Epidermal melanocyte (primary cell): ENCODE measurements at regions not wholly inside any gene's neighbourhood (a gene's known extent, or its start where the extent isn't known, plus 50 kb on each side); places are given as distances from the start of the nearest gene placed in this dataset.

ENCODE experiments used
- DNase-seq: peaks from one replicate; pipeline ENCODE4 v3.0.0; 2011; ENCODE audit warnings: low spot score; ENCODE audit not compliant: insufficient read length

GRCh38 chr13:31957772-31958171 is 73.8 kb upstream of the FRY start:
- no peak for DNase-seq

- DNase-seq, result no peak
Observed at GRCh38 chr13:31962731-31963370, 68.7 kb upstream of the FRY start.

GRCh38 chr13:31963631-31964030 is 67.9 kb upstream of the FRY start:
- DNase-seq, result no peak

GRCh38 chr13:31964168-31964567 is 67.4 kb upstream of the FRY start:
- no peak for DNase-seq

- no peak for DNase-seq
Observed at GRCh38 chr13:31965361-31966066, 66.1 kb upstream of the FRY start.

GRCh38 chr13:31967155-31967554 is 64.4 kb upstream of the FRY start:
- DNase-seq, result no peak

- no peak for DNase-seq
Observed at GRCh38 chr13:31968473-31968872, 63.1 kb upstream of the FRY start.

GRCh38 chr13:31970231-31970930 is 61.2 kb upstream of the FRY start:
- no peak for DNase-seq

- DNase-seq, result no peak
Observed at GRCh38 chr13:31972453-31972852, 59.1 kb upstream of the FRY start.

- no peak for DNase-seq
Observed at GRCh38 chr13:31978021-31978420, 53.6 kb upstream of the FRY start.

- no peak for DNase-seq
Observed at GRCh38 chr13:31980830-31981229, 50.7 kb upstream of the FRY start.
